Right atrium auricular region (tissue), 2 donors: ENCODE measurements at regions not wholly inside any gene's neighbourhood (a gene's known extent, or its start where the extent isn't known, plus 50 kb on each side); places are given as distances from the start of the nearest gene placed in this dataset.

Experiments used
- DNase-seq: peaks from one replicate; pipeline ENCODE4 v3.0.0-alpha.2; 2019; ENCODE audit warnings: low spot score
- H3K27ac ChIP-seq, 2 donors: fragments of 200-600 bp; sonication (generic); 1 replicate in 1 of 2; 2 replicates in 1 of 2; pipeline ENCODE4 v1.5.1; 2016 to 2019
- H3K27me3 ChIP-seq, 2 donors: fragments of 200-600 bp; sonication (generic); one replicate each; pipeline versions ENCODE4 v1.5.1 to v1.6.0; 2017 to 2019
- H3K36me3 ChIP-seq: fragments of 200-600 bp; sonication (generic); one replicate; pipeline ENCODE4 v1.5.1; 2016
- H3K4me1 ChIP-seq, 2 donors: fragments of 200-600 bp; sonication (generic); one replicate each; pipeline versions ENCODE4 v1.5.1 to v1.6.0; 2017 to 2019
- H3K4me3 ChIP-seq, 2 donors: fragments of 200-600 bp; sonication (generic); 1 replicate in 1 of 2; 2 replicates in 1 of 2; pipeline ENCODE4 v1.5.1; 2017 to 2019; ENCODE audit warnings: mild to moderate bottlenecking in 1 of 2, moderate library complexity in 1 of 2
- H3K9me3 ChIP-seq, 2 donors: fragments of 200-600 bp; sonication (generic); one replicate each; pipeline ENCODE4 v1.5.1; 2019
- CTCF ChIP-seq, 2 donors: fragments of 200-600 bp; sonication (generic); IDR thresholded peaks; one replicate each; pipeline ENCODE4 v1.5.1; 2019; ENCODE audit warnings: antibody characterized with exemption in 2 of 2

- Histone ChIP-seq H3K4me3 (no peak overlapping the region), H3K9me3 (peaks cover 0 to 26% of the 10 kb centered on the region in 2 donors), H3K27ac (no peak overlapping the region), H3K27me3 (no peaks in the 10 kb centered on the region), H3K4me1 (no peaks in the 10 kb centered on the region), H3K36me3 (no peaks in the 10 kb centered on the region)
- no peak for TF ChIP-seq CTCF (IDR thresholded peaks at IDR 0.05)
- no peak for DNase-seq
These were observed 428.4 kb downstream of the PTPRU start for GRCh38 chr1:29664711-29665110.

- DNase-seq = no peak
- Histone ChIP-seq H3K36me3 (no peaks in the 10 kb centered on the region), H3K27ac (no peak overlapping the region), H3K4me3 (no peak overlapping the region), H3K27me3 (no peaks in the 10 kb centered on the region), H3K9me3 (peaks cover 0 to 38% of the 10 kb centered on the region in 2 donors), H3K4me1 (no peaks in the 10 kb centered on the region)
- no peak for TF ChIP-seq CTCF (IDR thresholded peaks at IDR 0.05)
These were observed 422.4 kb downstream of the PTPRU start for GRCh38 chr1:29658688-29659087.

- Histone ChIP-seq H3K4me3 (no peak overlapping the region), H3K9me3 (peaks cover 0 to 35% of the 10 kb centered on the region in 2 donors), H3K36me3 (no peaks in the 10 kb centered on the region), H3K27me3 (no peaks in the 10 kb centered on the region), H3K4me1 (no peaks in the 10 kb centered on the region), H3K27ac (no peak overlapping the region)
- DNase-seq = no peak
- no peak for TF ChIP-seq CTCF (IDR thresholded peaks at IDR 0.05)
These were observed 421.5 kb downstream of the PTPRU start for GRCh38 chr1:29657816-29658215.

GRCh38 chr1:29655945-29656850, 419.9 kb downstream of the PTPRU start:
- H3K9me3 ChIP-seq = peaks cover 0 to 19% of the 10 kb centered on the region in 2 donors
- no peaks in the 10 kb centered on the region for H3K4me1 ChIP-seq
- no peak overlapping the region for H3K4me3 ChIP-seq
- no peaks in the 10 kb centered on the region for H3K36me3 ChIP-seq
- TF ChIP-seq CTCF (IDR thresholded peaks at IDR 0.05) = peak in 1 of 2 donors; percentile 14
- no peaks in the 10 kb centered on the region for H3K27me3 ChIP-seq
- peak; percentile 21 for DNase-seq
- H3K27ac ChIP-seq = no peak overlapping the region

- peak; percentile 26 for DNase-seq
- Histone ChIP-seq H3K9me3 (peaks cover 0 to 14% of the 10 kb centered on the region in 2 donors), H3K27me3 (no peaks in the 10 kb centered on the region), H3K4me3 (no peak overlapping the region), H3K36me3 (no peaks in the 10 kb centered on the region), H3K4me1 (no peaks in the 10 kb centered on the region), H3K27ac (no peak overlapping the region)
- no peak for TF ChIP-seq CTCF (IDR thresholded peaks at IDR 0.05)
These were observed 418.8 kb downstream of the PTPRU start for GRCh38 chr1:29655145-29655544.
